ENCODE measurements at regions not wholly inside any gene's neighbourhood (a gene's known extent, or its start where the extent isn't known, plus 50 kb on each side); places are given as distances from the start of the nearest gene placed in this dataset.
A peak's percentile ranks its signal among the peaks of the same experiment; 100 is the strongest.

DNA sequence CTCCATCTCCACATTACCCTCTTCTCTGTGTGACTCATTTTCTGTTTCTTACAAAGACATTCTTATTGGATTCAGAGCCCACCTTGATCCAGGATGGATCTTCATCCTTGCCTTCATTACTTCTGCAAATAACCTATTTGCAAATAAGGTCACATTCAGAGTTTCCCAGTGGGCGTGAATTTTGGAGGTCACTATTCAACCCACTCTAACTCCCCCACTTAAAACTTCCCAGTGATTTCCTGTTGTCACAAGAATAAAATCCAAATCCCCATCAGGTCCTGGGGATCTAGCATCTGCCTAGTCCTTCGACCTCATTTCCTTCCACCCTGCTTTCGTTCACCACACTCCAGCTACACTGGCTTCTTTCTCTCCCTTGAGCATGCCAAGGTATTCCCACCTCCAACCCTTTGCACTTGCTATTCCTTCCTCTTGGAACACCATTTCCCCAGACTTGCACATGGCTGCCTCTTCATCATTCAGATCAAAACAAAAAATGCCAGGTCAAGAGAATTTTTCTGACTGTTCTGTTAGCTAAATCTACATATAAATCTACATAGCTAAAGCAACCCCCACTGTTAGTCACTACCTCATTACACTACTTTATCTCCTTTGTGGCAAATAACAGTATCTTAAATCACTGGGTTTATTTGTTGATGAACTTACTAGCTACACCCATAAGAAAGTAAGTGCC, 187.2 kb downstream of the TOMM20 start:
- no peak overlapping the region for H2BK12ac ChIP-seq (ENCODE audit: insufficient read length, low read depth, low read length)
- H2AFZ ChIP-seq (ENCODE audit: low read length), result no peak overlapping the region
- no peak overlapping the region for H4K5ac ChIP-seq (ENCODE audit: insufficient read length, low read depth, low read length)
- no peak overlapping the region for H3K18ac ChIP-seq (ENCODE audit: insufficient read length, low read depth, low read length)
- no peak overlapping the region for H3K9ac ChIP-seq (ENCODE audit: extremely low read depth, insufficient read length, low read length)
- H3K79me2 ChIP-seq (ENCODE audit: insufficient read depth, low read length), result no peaks in the 10 kb centered on the region
- no peak overlapping the region for H2AK5ac ChIP-seq (ENCODE audit: insufficient read length, low read length)
- H2BK120ac ChIP-seq (ENCODE audit: low read depth, low read length, poor library complexity, severe bottlenecking), result no peak overlapping the region
- H2BK20ac ChIP-seq (ENCODE audit: low read depth, low read length, poor library complexity, severe bottlenecking), result no peak overlapping the region
- no peak overlapping the region for H3K56ac ChIP-seq (ENCODE audit: insufficient read length, low read depth, low read length)
- no peaks in the 10 kb centered on the region for H3K79me1 ChIP-seq (ENCODE audit: insufficient read depth, low read depth, low read length, poor library complexity, severe bottlenecking)
- no peaks in the 10 kb centered on the region for H3K23me2 ChIP-seq (ENCODE audit: insufficient read length, low read depth, low read length, poor library complexity, severe bottlenecking)
- TF ChIP-seq CTCF (conservative IDR thresholded peaks at IDR 0.05), result no peak
- no peak overlapping the region for H3K14ac ChIP-seq (ENCODE audit: insufficient read depth, low read length)
- peak; percentile 6 for DNase-seq
- Mint-ChIP-seq H3K4me1 (0 out of 4 replicates have a peak, but pooled peaks cover 0 to 7% of the 10 kb centered on the region in 2 experiments), H3K9me3 (peaks cover 0 to 3% of the 10 kb centered on the region in 2 experiments; a peak in 1 of 5 replicates), H3K27ac (no peak overlapping the region), H3K36me3 (ENCODE audit: insufficient read depth in 1 of 3, low read depth in 3 of 3) (no peaks in the 10 kb centered on the region), H3K4me3 (no peak overlapping the region), H3K27me3 (ENCODE audit: low read depth) (no peaks in the 10 kb centered on the region; the same call in 1 of the 2 replicates)
- no peaks in the 10 kb centered on the region for H3K27me3 ChIP-seq (ENCODE audit: insufficient read depth, low read length)
- no peak overlapping the region for H3K27ac ChIP-seq (ENCODE audit: insufficient read length, low read depth, low read length)
- no CpG with 5 or more reads among the region's 3 CpGs for WGBS (ENCODE audit: extremely low coverage, insufficient read length, low lambda C conversion rate)
- no peak overlapping the region for H4K8ac ChIP-seq (replicated peaks; ENCODE audit: insufficient read length, low read depth, low read length)
- H3K4me2 ChIP-seq (ENCODE audit: insufficient read depth, insufficient read length, low read length), result no peak overlapping the region
- no peak overlapping the region for H4K91ac ChIP-seq (ENCODE audit: insufficient read length, low read depth, low read length)
- no peak overlapping the region for H3T11ph ChIP-seq (ENCODE audit: low read length)
- no peak overlapping the region for H3K23ac ChIP-seq (ENCODE audit: insufficient read length, low read depth, low read length)
- H3K9me3 ChIP-seq (ENCODE audit: control insufficient read depth, low read depth, low read length), result no peaks in the 10 kb centered on the region
- no peak overlapping the region for H2BK5ac ChIP-seq (ENCODE audit: insufficient read length, low read length)
- H3K4me1 ChIP-seq (ENCODE audit: insufficient read depth, low read length), result peaks cover 3% of the 10 kb centered on the region; the same call in 1 of the 2 replicates
- no peak overlapping the region for H2BK15ac ChIP-seq (ENCODE audit: low read depth, low read length)
- no peaks in the 10 kb centered on the region for H4K20me1 ChIP-seq (ENCODE audit: control insufficient read depth, insufficient read depth, insufficient read length)
- H3K4ac ChIP-seq (ENCODE audit: low read depth, low read length), result no peak overlapping the region

Measured in H9 (cell line).